ENCODE measurements at regions not wholly inside any gene's neighbourhood (a gene's known extent, or its start where the extent isn't known, plus 50 kb on each side); places are given as distances from the start of the nearest gene placed in this dataset.
"Not testable (repeated sequence)": the region's sequence is repeated elsewhere in the genome, so short reads cannot be mapped to it uniquely, and the experiment has no call there.

DNA sequence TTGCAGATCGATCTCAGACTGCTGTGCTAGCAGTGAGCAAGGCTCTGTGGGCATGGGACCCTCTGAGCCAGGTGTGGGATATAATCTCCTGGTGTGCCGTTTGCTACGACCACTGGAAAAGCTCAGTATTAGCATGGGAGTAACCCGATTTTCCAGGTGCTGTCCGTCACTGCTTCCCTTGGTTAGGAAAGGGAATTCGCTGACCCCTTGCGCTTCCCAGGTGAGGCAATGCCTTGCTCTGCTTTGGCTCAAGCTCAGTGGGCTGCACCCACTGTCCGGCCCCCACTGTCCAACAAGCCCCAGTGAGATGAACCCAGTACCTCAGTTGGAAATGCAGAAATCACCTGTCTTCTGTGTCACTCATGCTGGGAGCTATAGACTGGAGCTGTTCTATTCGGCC lies 155.1 kb upstream of the RXFP2 start:
- TF ChIP-seq, protein P1, sequence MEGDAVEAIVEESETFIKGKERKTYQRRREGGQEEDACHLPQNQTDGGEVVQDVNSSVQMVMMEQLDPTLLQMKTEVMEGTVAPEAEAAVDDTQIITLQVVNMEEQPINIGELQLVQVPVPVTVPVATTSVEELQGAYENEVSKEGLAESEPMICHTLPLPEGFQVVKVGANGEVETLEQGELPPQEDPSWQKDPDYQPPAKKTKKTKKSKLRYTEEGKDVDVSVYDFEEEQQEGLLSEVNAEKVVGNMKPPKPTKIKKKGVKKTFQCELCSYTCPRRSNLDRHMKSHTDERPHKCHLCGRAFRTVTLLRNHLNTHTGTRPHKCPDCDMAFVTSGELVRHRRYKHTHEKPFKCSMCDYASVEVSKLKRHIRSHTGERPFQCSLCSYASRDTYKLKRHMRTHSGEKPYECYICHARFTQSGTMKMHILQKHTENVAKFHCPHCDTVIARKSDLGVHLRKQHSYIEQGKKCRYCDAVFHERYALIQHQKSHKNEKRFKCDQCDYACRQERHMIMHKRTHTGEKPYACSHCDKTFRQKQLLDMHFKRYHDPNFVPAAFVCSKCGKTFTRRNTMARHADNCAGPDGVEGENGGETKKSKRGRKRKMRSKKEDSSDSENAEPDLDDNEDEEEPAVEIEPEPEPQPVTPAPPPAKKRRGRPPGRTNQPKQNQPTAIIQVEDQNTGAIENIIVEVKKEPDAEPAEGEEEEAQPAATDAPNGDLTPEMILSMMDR (IDR thresholded peaks at IDR 0.05), result not testable (repeated sequence)
- not testable (repeated sequence) for TF ChIP-seq EZH2, EZH2phosphoT487 (IDR thresholded peaks at IDR 0.05)

Measured in neural progenitor cell (in vitro differentiated cells).